Mesenchymal stem cell (in vitro differentiated cells and primary cell): ENCODE measurements at regions not wholly inside any gene's neighbourhood (a gene's known extent, or its start where the extent isn't known, plus 50 kb on each side); places are given as distances from the start of the nearest gene placed in this dataset.

Source experiments
- DNase-seq: peaks from one replicate; pipeline ENCODE4 v3.0.0-alpha.2; 2013
- H2AFZ ChIP-seq: one replicate; pipeline ENCODE4 v1.6.1; 2013; ENCODE audit warnings: low read depth, mild to moderate bottlenecking, control low read depth, inconsistent platforms, low read length, moderate library complexity
- H2AK5ac ChIP-seq: 2 replicates; pipeline ENCODE4 v1.6.1; 2013; ENCODE audit warnings: low read length, moderate library complexity, mild to moderate bottlenecking, inconsistent platforms; ENCODE audit not compliant: severe bottlenecking
- H2BK120ac ChIP-seq: one replicate; pipeline ENCODE4 v1.6.1; 2013; ENCODE audit warnings: low read depth, mild to moderate bottlenecking, inconsistent platforms, low read length, moderate library complexity
- H2BK12ac ChIP-seq, 2 experiments: one replicate each; pipeline ENCODE4 v1.6.1; 2013; ENCODE audit warnings: inconsistent platforms in 2 of 2, low read length in 2 of 2, mild to moderate bottlenecking in 2 of 2, moderate library complexity in 2 of 2, control low read depth in 1 of 2
- H2BK15ac ChIP-seq: one replicate; pipeline ENCODE4 v1.6.1; 2013; ENCODE audit warnings: mild to moderate bottlenecking, low read depth, inconsistent platforms; ENCODE audit not compliant: poor library complexity, severe bottlenecking
- H2BK5ac ChIP-seq: 2 replicates; pipeline ENCODE4 v1.6.1; 2013; ENCODE audit warnings: low read depth, mild to moderate bottlenecking, low read length, control low read depth, inconsistent platforms; ENCODE audit not compliant: poor library complexity, severe bottlenecking
- H3K14ac ChIP-seq, 2 experiments: one replicate each; pipeline ENCODE4 v1.6.1; 2013; ENCODE audit warnings: inconsistent platforms in 2 of 2, low read length in 2 of 2, control low read depth in 1 of 2, mild to moderate bottlenecking in 1 of 2, moderate library complexity in 1 of 2
- H3K18ac ChIP-seq, 2 experiments: one replicate each; pipeline ENCODE4 v1.6.1; 2013; ENCODE audit warnings: inconsistent platforms in 2 of 2, low read length in 2 of 2, control low read depth in 1 of 2, low read depth in 1 of 2, mild to moderate bottlenecking in 1 of 2
- H3K23ac ChIP-seq, 2 experiments: one replicate each; pipeline ENCODE4 v1.6.1; 2013; ENCODE audit warnings: inconsistent platforms in 2 of 2, low read length in 2 of 2, mild to moderate bottlenecking in 2 of 2, moderate library complexity in 2 of 2, control low read depth in 1 of 2
- H3K27ac ChIP-seq: 2 replicates; pipeline ENCODE4 v1.5.1; 2013; ENCODE audit warnings: mild to moderate bottlenecking, moderate library complexity, low read length, control low read depth, inconsistent platforms; ENCODE audit not compliant: poor library complexity, severe bottlenecking
- H3K27me3 ChIP-seq, 2 experiments: 2 replicates each; pipeline versions ENCODE4 v1.6.1 to v1.7.0; 2013; ENCODE audit warnings: low read length in 2 of 2, mild to moderate bottlenecking in 2 of 2, moderate library complexity in 2 of 2, control low read depth in 1 of 2, inconsistent platforms in 1 of 2; ENCODE audit not compliant: control insufficient read depth in 1 of 2, insufficient read depth in 1 of 2
- H3K36me3 ChIP-seq, 2 experiments: 2 replicates each; pipeline versions ENCODE4 v1.6.1 to v1.7.0; 2013; ENCODE audit warnings: low read length in 2 of 2, control low read depth in 1 of 2, inconsistent platforms in 1 of 2, low read depth in 1 of 2, mild to moderate bottlenecking in 1 of 2; ENCODE audit not compliant: insufficient read depth in 2 of 2, control insufficient read depth in 1 of 2
- H3K4ac ChIP-seq, 2 experiments: one replicate each; pipeline ENCODE4 v1.6.1; 2013; ENCODE audit warnings: inconsistent platforms in 2 of 2, low read length in 2 of 2, mild to moderate bottlenecking in 2 of 2, moderate library complexity in 2 of 2, control low read depth in 1 of 2, low read depth in 1 of 2
- H3K4me1 ChIP-seq: 2 replicates; pipeline ENCODE4 v1.6.1; 2013; ENCODE audit warnings: low read depth, low read length, control low read depth; ENCODE audit not compliant: control insufficient read depth, insufficient read depth
- H3K4me2 ChIP-seq: 2 replicates; pipeline ENCODE4 v1.6.1; 2013; ENCODE audit warnings: low read length, mild to moderate bottlenecking, inconsistent platforms; ENCODE audit not compliant: poor library complexity, severe bottlenecking
- H3K4me3 ChIP-seq, 2 experiments: 2 replicates each; pipeline versions ENCODE4 v1.5.1 to v1.7.0; 2013; ENCODE audit warnings: low read length in 2 of 2, mild to moderate bottlenecking in 2 of 2, control low read depth in 1 of 2, low read depth in 1 of 2; ENCODE audit not compliant: insufficient read depth in 1 of 2
- H3K79me1 ChIP-seq: replicated peaks from 2 replicates; pipeline ENCODE4 v1.6.1; 2013; ENCODE audit warnings: mild to moderate bottlenecking, control low read depth, low read length, inconsistent platforms; ENCODE audit not compliant: poor library complexity, severe bottlenecking
- H3K9ac ChIP-seq: 2 replicates; pipeline ENCODE4 v1.7.0; 2013; ENCODE audit warnings: mild to moderate bottlenecking, low read length, moderate library complexity
- H3K9me3 ChIP-seq: 2 replicates; pipeline ENCODE4 v1.7.0; 2013; ENCODE audit warnings: mild to moderate bottlenecking, low read length; ENCODE audit not compliant: control insufficient read depth
- H4K8ac ChIP-seq: one replicate; pipeline ENCODE4 v1.6.1; 2013; ENCODE audit warnings: inconsistent platforms, mild to moderate bottlenecking, low read length, moderate library complexity
- H4K91ac ChIP-seq: one replicate; pipeline ENCODE4 v1.6.1; 2013; ENCODE audit warnings: mild to moderate bottlenecking, low read length, inconsistent platforms
- WGBS: methylation state at CpG from one replicate; pipeline ENCODE4 v1.1.7; 2013; ENCODE audit warnings: mixed read lengths; 5-methylcytosine and 5-hydroxymethylcytosine counted together

DNA sequence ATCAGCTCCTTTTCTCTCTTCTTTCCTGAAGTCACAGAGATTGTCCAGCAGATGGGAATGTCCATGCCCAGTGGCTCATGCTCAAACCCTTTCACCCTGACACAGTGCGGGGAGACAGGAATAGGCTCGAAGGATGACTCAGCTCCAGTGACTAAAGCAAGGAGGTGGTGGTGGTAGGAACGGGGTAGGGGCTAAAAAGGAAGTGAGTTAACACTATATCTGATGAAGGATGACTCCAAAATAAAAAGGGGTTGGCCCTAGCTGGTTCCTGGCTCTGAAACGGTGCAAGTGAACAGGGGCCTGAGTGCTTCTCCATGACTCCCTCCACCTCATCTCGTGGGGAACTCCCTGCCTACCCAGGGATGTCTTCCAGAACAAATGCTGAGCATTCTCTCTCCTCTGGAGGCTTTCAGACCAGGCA lies 167.4 kb upstream of the LPP start:
- Histone ChIP-seq H3K9ac (no peak overlapping the region), H3K23ac (no peak overlapping the region), H3K27me3 (no peaks in the 10 kb centered on the region), H2BK12ac (peak overlapping the region in 1 of 2 experiments; percentile 80), H4K8ac (no peak overlapping the region), H3K27ac (peak overlapping the region; percentile 17), H2AK5ac (no peak overlapping the region), H3K79me1 (no peaks in the 10 kb centered on the region), H3K4me3 (no peak overlapping the region), H3K4me2 (no peak overlapping the region), H3K14ac (no peak overlapping the region), H2BK120ac (no peak overlapping the region), H3K18ac (peak overlapping the region; percentile 55 to 61), H3K9me3 (no peaks in the 10 kb centered on the region), H3K4me1 (peaks cover 14% of the 10 kb centered on the region), H3K36me3 (no peaks in the 10 kb centered on the region), H2BK15ac (peak overlapping the region; percentile 49), H3K4ac (no peak overlapping the region), H4K91ac (peak overlapping the region; percentile 30), H2BK5ac (no peak overlapping the region), H2AFZ (peak overlapping the region; percentile 19)
- DNase-seq: peak; percentile 91
- 8% methylated on average over 5 of the region's 5 CpGs for WGBS

DNA sequence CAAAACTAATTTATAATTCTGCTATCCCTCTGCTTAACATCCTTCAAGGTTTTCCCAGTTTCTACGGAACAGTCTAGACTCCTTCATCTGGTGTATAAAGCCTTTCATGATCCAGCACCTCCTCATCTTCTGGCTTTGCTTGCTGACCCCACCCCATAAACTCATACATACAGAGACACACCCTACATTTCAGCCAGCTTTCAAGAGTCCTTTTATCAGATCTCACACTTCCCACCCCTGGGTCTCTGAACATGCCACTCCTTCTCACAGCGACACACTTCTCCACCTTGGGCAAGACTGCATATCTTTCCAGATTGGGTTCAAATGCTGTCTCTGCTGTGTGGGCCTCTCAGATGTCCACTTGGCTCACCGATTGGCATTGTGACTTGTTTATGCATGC lies 166.8 kb upstream of the LPP start:
- Histone ChIP-seq H2BK5ac (no peak overlapping the region), H3K23ac (peak overlapping the region in 1 of 2 experiments; percentile 64), H3K4ac (no peak overlapping the region), H2BK15ac (no peak overlapping the region), H3K4me2 (no peak overlapping the region), H3K27me3 (no peaks in the 10 kb centered on the region), H3K18ac (peak overlapping the region; percentile 61), H3K4me1 (peaks cover 14% of the 10 kb centered on the region), H3K79me1 (no peaks in the 10 kb centered on the region), H3K4me3 (no peak overlapping the region), H2BK120ac (no peak overlapping the region), H3K9me3 (no peaks in the 10 kb centered on the region), H3K36me3 (no peaks in the 10 kb centered on the region), H2AFZ (no peak overlapping the region), H2AK5ac (peak overlapping the region; percentile 72), H3K27ac (no peak overlapping the region), H4K91ac (no peak overlapping the region), H2BK12ac (peak overlapping the region in 1 of 2 experiments; percentile 21), H4K8ac (no peak overlapping the region), H3K14ac (peak overlapping the region in 1 of 2 experiments; percentile 71), H3K9ac (no peak overlapping the region)
- 83% methylated on average over 3 of the region's 3 CpGs for WGBS
- DNase-seq: no peak

DNA sequence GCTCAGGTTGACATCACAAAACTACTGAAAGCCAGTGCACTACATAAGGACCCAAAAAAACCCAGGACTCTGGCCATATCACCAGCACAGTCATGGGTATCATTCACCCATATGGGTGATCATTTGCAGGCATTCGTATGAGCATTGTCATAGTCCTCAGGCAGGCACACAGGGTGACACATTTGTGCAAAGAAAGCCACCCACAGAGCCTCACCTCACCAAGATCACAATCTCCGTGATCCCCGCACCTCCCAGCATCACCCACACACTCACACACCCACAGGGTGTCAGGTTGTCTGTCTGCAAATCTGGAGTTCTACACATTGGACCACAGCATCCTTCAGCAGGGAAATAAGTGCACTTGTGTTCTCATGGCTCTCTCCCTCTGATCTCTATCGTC lies 166.0 kb upstream of the LPP start:
- no peak overlapping the region for H3K4me2 ChIP-seq
- no peak overlapping the region for H2BK15ac ChIP-seq
- no peak overlapping the region for H2BK5ac ChIP-seq
- H2BK120ac ChIP-seq: no peak overlapping the region
- H4K91ac ChIP-seq: no peak overlapping the region
- H3K18ac ChIP-seq: no peak overlapping the region
- H3K36me3 ChIP-seq: no peaks in the 10 kb centered on the region
- no peak overlapping the region for H2AFZ ChIP-seq
- 96% methylated on average over 4 of the region's 4 CpGs for WGBS
- no peaks in the 10 kb centered on the region for H3K27me3 ChIP-seq
- no peak overlapping the region for H3K23ac ChIP-seq
- peaks cover 14% of the 10 kb centered on the region for H3K4me1 ChIP-seq
- H3K4ac ChIP-seq: no peak overlapping the region
- H2BK12ac ChIP-seq: no peak overlapping the region
- no peak overlapping the region for H3K14ac ChIP-seq
- H2AK5ac ChIP-seq: no peak overlapping the region
- H3K9me3 ChIP-seq: no peaks in the 10 kb centered on the region
- H3K9ac ChIP-seq: no peak overlapping the region
- no peak overlapping the region for H3K27ac ChIP-seq
- no peak overlapping the region for H4K8ac ChIP-seq
- DNase-seq: no peak
- H3K79me1 ChIP-seq: no peaks in the 10 kb centered on the region
- no peak overlapping the region for H3K4me3 ChIP-seq

DNA sequence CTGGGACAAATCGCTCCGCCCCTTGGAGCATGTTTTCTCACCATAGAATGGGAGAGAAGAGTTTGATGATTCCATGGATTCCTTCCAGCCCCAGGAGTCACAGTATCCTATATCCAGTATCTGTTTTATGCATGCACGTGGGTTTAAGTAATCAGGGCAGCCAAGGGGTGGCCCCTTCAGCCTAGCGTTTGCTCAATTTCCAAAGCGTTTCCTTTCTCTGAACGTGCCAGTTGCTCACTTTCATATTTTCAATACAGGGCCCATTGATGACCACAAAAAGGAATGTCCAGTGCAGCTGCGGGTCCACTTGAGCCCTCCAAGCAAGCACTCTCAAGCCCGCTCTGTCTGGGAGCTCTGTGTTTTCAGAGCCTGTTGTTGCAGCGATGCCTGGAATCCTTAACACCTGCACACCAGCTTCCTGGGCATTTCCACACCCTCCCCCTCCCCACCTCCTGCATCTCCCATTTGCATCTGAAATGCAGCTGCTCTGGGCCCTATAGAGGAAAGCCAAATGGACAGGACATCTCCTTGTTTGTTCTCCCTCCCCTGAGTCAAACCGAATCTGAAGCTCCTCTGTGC lies 164.3 kb upstream of the LPP start:
- H2BK5ac ChIP-seq: no peak overlapping the region

More for the DNA sequence above, 164.3 kb upstream of the LPP start:
- WGBS: 27% methylated on average over 9 of the region's 10 CpGs
- H3K27me3 ChIP-seq: no peaks in the 10 kb centered on the region
- no peak overlapping the region for H2BK15ac ChIP-seq
- H3K4me3 ChIP-seq: no peak overlapping the region
- H2BK120ac ChIP-seq: no peak overlapping the region
- no peaks in the 10 kb centered on the region for H3K9me3 ChIP-seq
- H3K4me2 ChIP-seq: no peak overlapping the region
- H3K27ac ChIP-seq: no peak overlapping the region
- H3K23ac ChIP-seq: no peak overlapping the region
- no peak overlapping the region for H3K4ac ChIP-seq
- H4K91ac ChIP-seq: no peak overlapping the region
- no peak overlapping the region for H2AK5ac ChIP-seq
- no peaks in the 10 kb centered on the region for H3K79me1 ChIP-seq
- H2AFZ ChIP-seq: no peak overlapping the region
- no peak overlapping the region for H3K9ac ChIP-seq
- H4K8ac ChIP-seq: no peak overlapping the region
- no peak overlapping the region for H3K18ac ChIP-seq
- peaks cover 14% of the 10 kb centered on the region for H3K4me1 ChIP-seq
- DNase-seq: peak; percentile 33
- H3K14ac ChIP-seq: no peak overlapping the region
- H2BK12ac ChIP-seq: no peak overlapping the region
- no peaks in the 10 kb centered on the region for H3K36me3 ChIP-seq
